Large intestine (tissue), 3 donors: ENCODE measurements at regions not wholly inside any gene's neighbourhood (a gene's known extent, or its start where the extent isn't known, plus 50 kb on each side); places are given as distances from the start of the nearest gene placed in this dataset.
A peak's percentile ranks its signal among the peaks of the same experiment; 100 is the strongest.

Experiments used
- DNase-seq, 2 donors: peaks; one replicate each; pipeline versions ENCODE4 v3.0.0 to v3.0.0-alpha.2; 2013
- H3K27ac ChIP-seq: one replicate; pipeline ENCODE4 v1.5.1; 2013; ENCODE audit warnings: low read length
- H3K27me3 ChIP-seq: 2 replicates; pipeline ENCODE4 v1.6.1; 2013; ENCODE audit warnings: low read length; ENCODE audit not compliant: control insufficient read depth, insufficient read depth
- H3K36me3 ChIP-seq: 2 replicates; pipeline ENCODE4 v1.6.1; 2013; ENCODE audit warnings: low read length; ENCODE audit not compliant: control insufficient read depth, insufficient read depth
- H3K4me1 ChIP-seq: one replicate; pipeline ENCODE4 v1.6.1; 2013; ENCODE audit warnings: low read length; ENCODE audit not compliant: control insufficient read depth, insufficient read depth
- H3K4me3 ChIP-seq: one replicate; pipeline ENCODE4 v1.5.1; 2013; ENCODE audit warnings: low read length
- H3K9me3 ChIP-seq: one replicate; pipeline ENCODE4 v1.6.1; 2013; ENCODE audit warnings: mild to moderate bottlenecking, low read depth, low read length, moderate library complexity; ENCODE audit not compliant: control insufficient read depth
- WGBS: methylation state at CpG from one replicate; pipeline ENCODE4 v1.1.5; 2013; ENCODE audit warnings: low lambda C conversion rate; ENCODE audit not compliant: insufficient coverage; 5-methylcytosine and 5-hydroxymethylcytosine counted together

GRCh38 chr3:19775765-19776164 lies 158.3 kb downstream of the EFHB start:
- H3K4me3 ChIP-seq, result no peak overlapping the region
- no peaks in the 10 kb centered on the region for H3K9me3 ChIP-seq
- peak overlapping the region; percentile 4 for H3K27ac ChIP-seq
- peaks cover 14% of the 10 kb centered on the region for H3K4me1 ChIP-seq
- WGBS, result no CpG with 5 or more reads among the region's 3 CpGs
- H3K36me3 ChIP-seq, result no peaks in the 10 kb centered on the region
- DNase-seq, result peak; percentile 44 to 45
- H3K27me3 ChIP-seq, result no peaks in the 10 kb centered on the region

- no peak overlapping the region for H3K27ac ChIP-seq
- no CpG with 5 or more reads among the region's 4 CpGs for WGBS
- no peaks in the 10 kb centered on the region for H3K9me3 ChIP-seq
- DNase-seq, result no peak
- H3K36me3 ChIP-seq, result no peaks in the 10 kb centered on the region
- no peak overlapping the region for H3K4me3 ChIP-seq
- peaks cover 14% of the 10 kb centered on the region for H3K4me1 ChIP-seq
- no peaks in the 10 kb centered on the region for H3K27me3 ChIP-seq
These were observed 164.3 kb downstream of the EFHB start for GRCh38 chr3:19769694-19770093.

GRCh38 chr3:19765954-19766353 lies 168.1 kb downstream of the EFHB start:
- Histone ChIP-seq H3K27me3 (no peaks in the 10 kb centered on the region), H3K36me3 (no peaks in the 10 kb centered on the region), H3K27ac (peak overlapping the region; percentile 55), H3K4me3 (no peak overlapping the region), H3K9me3 (no peaks in the 10 kb centered on the region), H3K4me1 (peaks cover 18% of the 10 kb centered on the region)
- WGBS, result 15% methylated on average over 3 of the region's 3 CpGs
- peak in 1 of 2 donors; percentile 31 for DNase-seq

- H3K4me3 ChIP-seq, result no peak overlapping the region
- H3K27ac ChIP-seq, result no peak overlapping the region
- H3K27me3 ChIP-seq, result no peaks in the 10 kb centered on the region
- H3K36me3 ChIP-seq, result no peaks in the 10 kb centered on the region
- no peaks in the 10 kb centered on the region for H3K4me1 ChIP-seq
- H3K9me3 ChIP-seq, result no peaks in the 10 kb centered on the region
- DNase-seq, result no peak
These were observed 176.2 kb downstream of the EFHB start for GRCh38 chr3:19757773-19758172.

- no peaks in the 10 kb centered on the region for H3K27me3 ChIP-seq
- no CpG with 5 or more reads among the region's 22 CpGs for WGBS
- no peak for DNase-seq
- peaks cover 5% of the 10 kb centered on the region for H3K9me3 ChIP-seq
- H3K4me1 ChIP-seq, result no peaks in the 10 kb centered on the region
- H3K4me3 ChIP-seq, result no peak overlapping the region
- H3K36me3 ChIP-seq, result no peaks in the 10 kb centered on the region
- H3K27ac ChIP-seq, result no peak overlapping the region
These were observed 184.5 kb downstream of the EFHB start for GRCh38 chr3:19749448-19750017.

- Histone ChIP-seq H3K9me3 (peaks cover 5% of the 10 kb centered on the region), H3K27ac (no peak overlapping the region), H3K27me3 (no peaks in the 10 kb centered on the region), H3K4me3 (no peak overlapping the region), H3K36me3 (no peaks in the 10 kb centered on the region), H3K4me1 (no peaks in the 10 kb centered on the region)
- DNase-seq, result no peak
- WGBS, result no CpG with 5 or more reads among the region's 17 CpGs
These were observed 185.1 kb downstream of the EFHB start for GRCh38 chr3:19748782-19749447.

GRCh38 chr3:19744047-19744446 lies 190.0 kb downstream of the EFHB start:
- H3K4me3 ChIP-seq, result no peak overlapping the region
- H3K27me3 ChIP-seq, result no peaks in the 10 kb centered on the region
- H3K9me3 ChIP-seq, result no peaks in the 10 kb centered on the region
- H3K36me3 ChIP-seq, result no peaks in the 10 kb centered on the region
- no peak overlapping the region for H3K27ac ChIP-seq
- no peaks in the 10 kb centered on the region for H3K4me1 ChIP-seq
- DNase-seq, result no peak
- WGBS, result 100% methylated on average over 1 of the region's 3 CpGs

- Histone ChIP-seq H3K4me1 (no peaks in the 10 kb centered on the region), H3K36me3 (no peaks in the 10 kb centered on the region), H3K9me3 (no peaks in the 10 kb centered on the region), H3K4me3 (no peak overlapping the region), H3K27me3 (no peaks in the 10 kb centered on the region), H3K27ac (no peak overlapping the region)
- no peak for DNase-seq
These were observed 191.1 kb downstream of the EFHB start for GRCh38 chr3:19742935-19743334.

- Histone ChIP-seq H3K4me1 (peaks cover 16% of the 10 kb centered on the region), H3K27me3 (no peaks in the 10 kb centered on the region), H3K9me3 (no peaks in the 10 kb centered on the region), H3K27ac (no peak overlapping the region), H3K4me3 (no peak overlapping the region), H3K36me3 (no peaks in the 10 kb centered on the region)
- DNase-seq, result no peak
- WGBS, result no CpG with 5 or more reads among the region's 3 CpGs
These were observed 194.5 kb downstream of the EFHB start for GRCh38 chr3:19739504-19739903.

GRCh38 chr3:19738846-19739245 lies 195.2 kb downstream of the EFHB start:
- no CpG with 5 or more reads among the region's 1 CpG for WGBS
- Histone ChIP-seq H3K27ac (no peak overlapping the region), H3K9me3 (no peaks in the 10 kb centered on the region), H3K36me3 (no peaks in the 10 kb centered on the region), H3K4me3 (no peak overlapping the region), H3K27me3 (no peaks in the 10 kb centered on the region), H3K4me1 (peaks cover 20% of the 10 kb centered on the region)
- peak in 1 of 2 donors; percentile 9 for DNase-seq

- H3K4me1 ChIP-seq, result peaks cover 29% of the 10 kb centered on the region
- DNase-seq, result peak; percentile 63 to 86
- no peak overlapping the region for H3K4me3 ChIP-seq
- WGBS, result 17% methylated on average over 3 of the region's 3 CpGs
- no peaks in the 10 kb centered on the region for H3K36me3 ChIP-seq
- no peaks in the 10 kb centered on the region for H3K9me3 ChIP-seq
- peak overlapping the region; percentile 62 for H3K27ac ChIP-seq
- no peaks in the 10 kb centered on the region for H3K27me3 ChIP-seq
These were observed 198.9 kb downstream of the EFHB start for GRCh38 chr3:19735111-19735510.
